Activated CD4-positive, alpha-beta T cell treated with anti-CD3 and anti-CD28 coated beads, Interleukin-2, amount 50 U/mL, for 16 hours (primary cell): ENCODE measurements at regions not wholly inside any gene's neighbourhood (a gene's known extent, or its start where the extent isn't known, plus 50 kb on each side); places are given as distances from the start of the nearest gene placed in this dataset.

Experiments used
- DNase-seq: peaks from one replicate; pipeline ENCODE4 v3.0.0-alpha.2; 2020

DNA sequence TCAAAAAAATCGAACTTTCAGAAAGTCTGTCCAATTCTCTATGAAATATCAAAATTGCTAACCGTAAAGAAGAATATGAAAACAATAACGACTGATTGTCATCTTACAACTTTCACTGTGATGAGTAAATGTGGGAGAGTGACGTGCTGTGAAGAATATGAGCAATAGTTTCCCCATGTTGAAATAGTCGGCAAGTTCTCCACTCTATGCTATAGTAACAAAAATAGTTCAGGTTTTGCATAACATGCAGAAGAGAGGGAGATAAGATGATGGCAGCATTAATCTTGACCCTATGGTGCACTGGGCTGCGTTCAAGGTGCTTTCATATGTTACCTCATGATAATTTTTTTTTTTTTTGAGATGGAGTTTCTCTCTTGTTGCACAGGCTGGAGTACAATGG, 196.8 kb upstream of the CYRIA start:
- no peak for DNase-seq

- no peak for DNase-seq
Observed at GRCh38 chr2:16861530-16861929, 195.9 kb upstream of the CYRIA start.

GRCh38 chr2:16861111-16861510, 195.5 kb upstream of the CYRIA start:
- no peak for DNase-seq

DNA sequence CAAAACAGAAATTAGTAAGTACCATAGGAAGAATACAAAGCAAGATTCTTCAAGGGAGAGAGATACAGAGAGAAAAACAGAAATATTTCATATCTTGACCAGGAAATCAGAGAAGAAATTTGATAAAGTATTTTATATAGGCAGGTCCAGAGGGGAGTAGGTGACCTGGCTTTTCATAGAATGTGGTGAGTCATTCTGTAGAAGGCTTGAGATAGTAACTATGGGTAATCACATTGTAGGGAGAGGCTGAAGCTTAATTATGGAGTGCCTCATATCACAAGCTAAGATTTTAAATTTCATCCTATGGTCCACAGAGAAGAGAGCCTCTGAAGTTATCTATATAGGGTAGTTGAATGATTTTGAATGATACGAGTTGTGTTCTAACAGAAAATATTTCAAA, 195.0 kb upstream of the CYRIA start:
- DNase-seq = no peak

DNA sequence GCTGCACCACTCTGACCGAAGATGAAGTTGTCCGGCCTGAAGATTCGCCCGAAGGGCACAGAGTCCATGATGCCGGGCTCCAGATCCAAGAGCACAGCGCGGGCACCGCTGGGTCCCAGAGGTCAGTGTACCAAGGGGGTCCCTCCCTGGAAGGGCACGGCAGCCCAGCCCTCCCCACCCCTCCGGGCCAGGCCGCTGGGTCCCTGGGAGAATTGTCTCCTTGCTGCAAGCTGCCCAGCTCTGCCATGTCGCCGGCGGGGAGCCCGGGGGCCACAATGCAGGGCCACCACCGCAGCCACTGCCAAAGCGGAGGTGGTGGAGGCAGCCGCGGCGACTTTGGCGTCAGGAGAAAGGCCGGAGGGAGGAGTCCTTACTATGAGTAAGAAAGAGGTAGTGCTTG, 189.5 kb upstream of the CYRIA start:
- DNase-seq = no peak

- DNase-seq = no peak
Observed at GRCh38 chr2:16853088-16853487, 187.5 kb upstream of the CYRIA start.

GRCh38 chr2:16852651-16853050, 187.0 kb upstream of the CYRIA start:
- DNase-seq = no peak

- DNase-seq = no peak
Observed at GRCh38 chr2:16851126-16851525, 185.5 kb upstream of the CYRIA start.

GRCh38 chr2:16840496-16841172, 175.0 kb upstream of the CYRIA start:
- DNase-seq = no peak

GRCh38 chr2:16832910-16833309, 167.3 kb upstream of the CYRIA start:
- DNase-seq = no peak

DNA sequence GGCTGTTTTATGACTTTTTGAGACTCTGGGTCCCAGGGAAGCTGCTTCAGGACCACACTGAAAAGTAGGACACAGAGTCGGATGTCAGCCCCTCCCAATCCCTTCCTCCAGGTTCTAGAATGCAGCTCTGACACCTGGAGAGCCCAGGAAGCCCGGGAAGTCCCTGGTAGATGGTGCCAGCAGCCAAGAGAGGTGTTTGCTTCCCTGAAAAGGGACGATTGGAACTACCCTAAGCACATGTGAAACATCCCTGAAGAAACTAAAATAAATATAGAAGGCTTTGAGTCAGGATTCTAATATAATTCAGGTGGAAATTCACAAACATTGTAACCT, 163.2 kb upstream of the CYRIA start:
- no peak for DNase-seq

- DNase-seq = no peak
Observed at GRCh38 chr2:16828044-16828827, 162.6 kb upstream of the CYRIA start.

DNA sequence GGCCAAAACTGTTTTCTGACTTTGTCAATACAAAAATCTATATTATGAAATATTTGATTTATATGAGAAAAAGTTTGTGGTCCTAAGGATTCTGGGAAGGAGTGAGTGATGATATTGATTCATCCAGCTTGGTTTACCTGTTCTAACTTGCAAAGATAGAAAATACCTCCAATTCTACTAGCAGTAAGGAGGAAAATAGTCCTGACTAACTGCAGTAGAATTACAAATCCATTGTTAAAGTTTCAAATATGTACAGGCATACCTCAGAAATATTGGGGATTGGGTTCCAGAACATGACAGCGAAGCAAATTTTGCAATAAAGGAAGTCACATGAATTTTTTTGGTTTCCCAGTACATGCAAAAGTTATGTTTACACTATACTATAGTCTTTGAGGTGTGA, 158.8 kb upstream of the CYRIA start:
- DNase-seq = no peak

GRCh38 chr2:16821692-16822091, 156.1 kb upstream of the CYRIA start:
- DNase-seq = no peak

DNA sequence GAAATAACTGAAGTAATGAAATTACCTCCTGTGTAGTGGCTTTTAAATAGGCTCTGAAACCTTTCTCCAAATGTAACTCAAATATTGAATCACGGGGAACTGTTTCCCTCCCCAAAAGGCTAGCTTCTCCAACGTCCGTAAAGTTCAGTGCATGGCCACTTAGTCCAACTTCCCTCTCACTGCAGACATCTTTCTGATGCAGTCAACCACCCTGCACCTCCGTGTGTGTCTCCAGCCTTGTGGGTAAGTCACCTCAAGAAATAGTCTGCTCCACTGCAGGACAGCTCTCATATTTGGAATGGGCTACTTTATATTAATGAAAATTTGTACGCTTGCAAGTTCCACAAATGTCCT, 152.5 kb upstream of the CYRIA start:
- DNase-seq = no peak

GRCh38 chr2:16817305-16818202, 151.9 kb upstream of the CYRIA start:
- DNase-seq = no peak

DNA sequence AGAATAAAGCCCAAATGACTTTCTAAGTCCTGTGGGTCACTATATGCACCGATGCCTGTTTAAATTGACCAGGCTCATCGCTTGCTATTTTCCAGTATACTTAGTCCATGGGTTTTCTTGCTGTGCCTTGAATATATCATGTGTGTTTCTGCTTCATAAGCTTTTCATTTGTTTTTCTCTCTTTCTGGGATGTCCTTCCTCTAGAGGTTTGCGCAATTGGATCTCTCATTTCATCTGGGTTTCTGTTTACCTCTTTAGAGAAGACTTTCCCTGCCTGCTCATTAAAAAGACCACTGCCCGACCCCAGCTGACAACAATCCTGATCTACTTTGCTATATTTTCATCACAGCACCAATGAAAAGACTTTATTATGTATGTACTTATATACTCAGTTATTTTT, 150.9 kb upstream of the CYRIA start:
- no peak for DNase-seq

DNA sequence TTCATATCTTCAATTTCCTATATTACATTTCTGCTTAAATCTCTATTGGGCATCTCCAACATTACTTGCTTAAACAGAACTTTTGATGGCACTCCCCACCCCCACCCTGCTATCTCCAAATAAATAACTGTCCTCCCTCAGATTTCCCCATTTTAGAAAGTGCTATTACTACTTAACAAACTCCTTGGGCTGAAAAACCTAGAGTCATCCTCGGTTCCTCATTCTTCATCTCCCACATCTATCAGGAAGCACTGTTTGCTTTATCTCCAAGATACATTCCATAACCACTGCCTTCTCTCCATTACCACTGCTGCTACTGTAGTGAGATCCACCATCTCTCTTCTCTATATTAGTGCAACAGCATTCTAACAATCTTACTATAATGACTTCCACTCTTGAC, 150.4 kb upstream of the CYRIA start:
- DNase-seq = no peak

- DNase-seq = no peak
Observed at GRCh38 chr2:16813593-16813992, 148.0 kb upstream of the CYRIA start.

- DNase-seq = no peak
Observed at GRCh38 chr2:16798472-16798871, 132.8 kb upstream of the CYRIA start.

DNA sequence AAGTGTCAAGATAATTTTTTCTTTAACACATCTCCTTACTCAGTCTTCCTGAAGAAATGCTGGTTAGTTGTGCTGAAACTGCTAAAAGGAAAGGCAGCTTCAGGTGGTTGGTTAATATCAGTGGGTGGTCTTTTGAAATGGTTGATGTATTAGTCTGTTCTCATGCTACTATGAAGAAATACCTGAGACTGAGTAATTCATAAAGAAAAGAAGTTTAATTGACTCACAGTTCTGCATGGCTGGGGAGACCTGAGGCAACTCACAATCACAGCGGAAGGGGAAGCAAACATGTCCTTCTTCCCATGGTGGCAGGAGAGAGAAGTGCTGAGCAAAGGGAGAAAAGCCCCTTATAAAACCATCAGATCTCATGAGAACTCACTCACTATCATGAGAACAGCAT, 125.9 kb upstream of the CYRIA start:
- DNase-seq = no peak

DNA sequence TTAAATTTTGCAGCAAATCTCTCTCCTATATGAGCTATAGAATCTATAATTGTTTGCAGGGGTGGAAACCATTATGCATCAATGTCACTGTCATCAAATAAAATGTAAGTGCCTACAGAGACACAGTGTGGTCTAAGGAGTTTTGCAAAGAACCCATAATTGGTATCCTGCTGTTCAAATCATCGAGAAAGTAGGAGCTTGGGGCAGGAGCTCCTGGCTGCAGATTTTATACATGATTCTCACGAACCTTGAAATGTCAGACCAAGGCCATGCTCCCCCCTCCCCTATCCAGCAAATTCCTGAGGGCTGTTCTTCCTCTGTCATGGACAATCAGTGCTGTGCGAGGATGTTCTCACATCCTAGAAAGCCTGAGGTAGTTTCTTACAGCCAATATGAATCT, 119.5 kb upstream of the CYRIA start:
- no peak for DNase-seq

GRCh38 chr2:16784652-16785051, 119.0 kb upstream of the CYRIA start:
- DNase-seq = no peak
